GM18517 (cell line): ENCODE measurements at regions not wholly inside any gene's neighbourhood (a gene's known extent, or its start where the extent isn't known, plus 50 kb on each side); places are given as distances from the start of the nearest gene placed in this dataset.
"Not testable (repeated sequence)": the region's sequence is repeated elsewhere in the genome, so short reads cannot be mapped to it uniquely, and the experiment has no call there.

Experiments used
- ATAC-seq: cut with Tn5 transposase; IDR thresholded peaks from one replicate; pipeline ENCODE4 v1.9.1; 2021; ENCODE audit warnings: mild to moderate bottlenecking, moderate library complexity; ENCODE audit not compliant: unreplicated experiment

DNA sequence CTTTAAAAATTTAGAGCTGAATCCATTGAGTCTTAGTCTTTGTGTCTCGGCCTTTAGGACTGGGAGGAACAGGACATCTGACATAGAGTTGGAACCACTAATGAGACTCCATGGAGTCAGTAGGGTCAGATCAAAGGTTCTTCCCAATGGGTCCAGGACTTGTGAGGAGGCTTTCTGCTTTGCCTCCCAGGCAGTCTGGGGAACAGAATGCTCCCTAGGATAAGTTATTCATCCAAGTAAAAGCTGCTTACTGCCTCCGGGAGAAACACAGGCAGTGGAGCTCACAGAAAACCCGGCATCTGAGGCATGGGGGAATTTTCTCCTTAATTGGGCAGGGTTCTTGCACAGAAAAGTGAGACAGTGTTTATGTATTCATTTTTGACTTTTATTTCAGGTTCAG, 216.4 kb downstream of the SEC23IP start:
- no peak for ATAC-seq

DNA sequence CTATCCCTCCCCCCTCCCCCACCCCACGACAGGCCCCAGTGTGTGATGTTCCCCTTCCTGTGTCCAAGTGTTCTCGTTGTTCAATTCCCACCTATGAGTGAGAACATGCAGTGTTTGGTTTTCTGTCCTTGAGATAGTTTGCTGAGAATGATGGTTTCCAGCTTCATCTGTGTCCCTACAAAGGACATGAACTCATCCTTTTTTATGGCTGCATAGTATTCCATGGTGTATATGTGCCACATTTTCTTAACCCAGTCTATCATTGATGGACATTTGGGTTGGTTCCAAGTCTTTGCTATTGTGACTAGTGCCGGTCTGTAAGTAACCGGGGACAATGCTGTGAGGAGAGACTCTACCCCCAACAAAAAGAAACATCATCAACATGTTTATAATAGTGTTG, 217.2 kb downstream of the SEC23IP start:
- ATAC-seq, result not testable (repeated sequence)

DNA sequence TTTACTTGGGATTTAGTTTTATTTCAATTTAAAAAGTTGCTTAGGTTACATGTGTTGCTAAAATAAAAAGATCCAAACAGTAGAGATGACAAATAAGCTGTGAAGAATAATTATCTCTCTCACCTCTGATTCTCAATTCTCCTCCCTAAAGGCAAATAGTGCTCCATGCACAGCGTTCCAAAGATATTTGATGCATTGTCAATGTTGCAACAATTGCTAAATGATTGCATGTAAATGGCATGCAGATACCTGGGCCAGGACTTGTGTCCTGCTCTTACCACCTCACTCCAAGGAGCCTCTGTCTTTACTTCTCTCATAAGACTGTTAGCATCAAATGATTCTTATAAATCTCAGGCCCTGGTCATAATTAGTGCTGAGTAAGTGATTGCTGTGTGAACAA, 217.7 kb downstream of the SEC23IP start:
- no peak for ATAC-seq

DNA sequence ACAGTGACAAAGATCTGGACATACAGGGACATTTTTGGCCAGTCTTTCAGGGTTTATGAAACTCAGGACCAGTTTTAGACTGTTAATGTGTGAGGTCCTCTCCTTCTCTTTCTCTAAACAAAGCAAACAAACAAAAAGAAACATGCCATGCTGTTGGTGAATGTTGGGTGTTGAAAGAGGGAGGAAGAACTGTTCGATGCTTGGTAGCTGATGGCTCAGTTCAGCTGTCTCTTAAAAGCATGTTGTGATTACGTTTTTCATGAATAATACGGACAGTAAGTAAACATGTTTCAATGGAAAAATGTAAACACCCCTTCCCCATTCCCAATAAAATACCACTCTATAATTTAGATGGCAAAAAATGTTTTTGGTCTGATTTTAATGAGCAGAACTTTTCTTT, 219.1 kb downstream of the SEC23IP start:
- ATAC-seq, result no peak

DNA sequence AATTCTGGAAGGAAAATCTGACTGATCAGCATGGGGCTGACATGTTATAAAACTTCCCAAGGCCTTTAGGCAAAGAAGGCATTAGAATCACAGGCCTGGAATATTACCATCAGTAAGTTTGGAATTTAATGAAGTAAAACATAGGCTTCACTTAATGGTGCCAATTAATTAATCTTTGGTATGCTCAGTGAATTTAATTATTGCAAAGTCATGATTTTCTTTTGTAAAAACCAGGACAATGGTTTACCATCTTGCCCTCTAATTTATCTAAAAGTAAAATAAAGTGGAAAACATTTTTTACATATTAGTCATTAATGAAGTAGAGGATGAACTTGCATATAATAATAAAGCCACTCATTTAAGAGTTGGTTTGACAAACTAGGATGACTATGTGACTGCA, 220.3 kb downstream of the SEC23IP start:
- no peak for ATAC-seq

DNA sequence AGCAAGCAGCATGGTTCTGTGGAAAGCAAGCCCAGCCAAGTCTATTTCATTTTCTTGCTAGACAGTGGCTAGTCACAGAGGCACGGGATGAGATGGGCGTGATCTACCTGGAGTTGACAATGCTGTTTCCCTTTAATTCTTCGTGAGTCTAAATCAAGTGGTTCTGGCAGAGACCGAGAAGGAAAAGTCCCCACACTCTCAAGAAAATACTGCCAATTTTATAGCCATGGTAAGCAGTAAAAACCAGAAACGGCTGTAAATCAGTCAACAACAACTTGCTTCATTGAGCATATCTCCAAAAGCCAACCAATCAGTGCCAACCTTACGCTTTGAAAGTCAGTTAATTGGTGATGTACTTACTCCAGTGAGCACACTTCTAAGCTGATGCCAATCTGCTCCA, 223.4 kb downstream of the SEC23IP start:
- ATAC-seq, result no peak

DNA sequence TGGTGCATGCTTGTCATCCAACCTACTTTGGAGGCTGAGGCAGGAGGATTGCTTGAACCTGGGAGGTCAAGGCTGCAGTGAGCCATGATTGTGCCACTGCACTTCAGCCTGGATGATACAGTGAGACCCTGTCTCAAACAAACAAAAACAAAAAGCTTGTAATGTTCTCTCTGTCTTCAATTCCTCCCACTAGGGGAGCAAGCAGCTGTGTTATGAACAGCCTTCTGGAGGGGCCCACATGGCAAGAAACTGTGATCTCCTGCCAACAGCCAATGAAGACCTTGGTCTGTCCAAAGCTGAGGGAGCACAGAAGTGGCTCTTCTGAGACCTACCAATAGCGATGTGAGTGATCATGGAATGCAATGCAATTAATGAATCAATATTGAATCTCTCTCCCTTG, 229.2 kb downstream of the SEC23IP start:
- no peak for ATAC-seq

DNA sequence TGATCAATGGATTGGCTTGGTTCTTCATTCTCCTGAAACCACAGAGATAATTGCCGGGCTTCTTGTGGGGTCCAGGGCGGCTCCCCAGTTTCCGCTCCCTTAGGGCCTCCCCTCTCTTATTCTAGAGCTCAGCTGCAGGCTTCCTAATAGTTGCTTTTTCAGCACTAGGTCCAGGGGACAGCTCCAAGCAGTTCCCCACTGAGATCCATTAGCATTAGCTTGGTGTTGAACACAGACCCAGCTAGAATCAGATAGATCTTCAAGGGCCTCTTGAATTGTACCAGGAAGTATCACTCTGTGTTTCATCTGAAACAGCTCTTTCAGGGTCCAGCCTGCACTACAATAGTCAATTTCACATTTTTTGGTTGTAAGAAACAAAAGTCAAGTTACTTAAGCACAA, 238.7 kb downstream of the SEC23IP start:
- ATAC-seq, result no peak

DNA sequence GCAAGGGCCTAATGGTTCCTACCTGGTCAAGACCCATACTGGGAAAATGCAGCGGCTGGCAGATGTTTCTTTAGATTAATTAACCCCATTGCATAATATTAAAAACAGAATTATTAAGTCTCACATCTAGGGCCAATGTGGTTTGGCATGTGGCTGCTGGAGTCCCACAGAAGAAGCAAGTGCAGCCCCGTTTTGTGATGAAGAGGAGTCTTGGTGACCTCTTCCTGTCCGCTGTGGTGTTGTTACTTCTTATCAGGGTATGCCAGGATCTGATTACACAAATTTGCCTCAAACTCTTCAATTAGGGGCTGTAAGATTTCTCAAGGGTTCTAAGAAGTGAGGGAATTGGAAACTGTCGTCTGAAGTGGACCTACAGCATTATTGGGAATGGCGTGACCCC, 240.3 kb downstream of the SEC23IP start:
- ATAC-seq, result no peak

DNA sequence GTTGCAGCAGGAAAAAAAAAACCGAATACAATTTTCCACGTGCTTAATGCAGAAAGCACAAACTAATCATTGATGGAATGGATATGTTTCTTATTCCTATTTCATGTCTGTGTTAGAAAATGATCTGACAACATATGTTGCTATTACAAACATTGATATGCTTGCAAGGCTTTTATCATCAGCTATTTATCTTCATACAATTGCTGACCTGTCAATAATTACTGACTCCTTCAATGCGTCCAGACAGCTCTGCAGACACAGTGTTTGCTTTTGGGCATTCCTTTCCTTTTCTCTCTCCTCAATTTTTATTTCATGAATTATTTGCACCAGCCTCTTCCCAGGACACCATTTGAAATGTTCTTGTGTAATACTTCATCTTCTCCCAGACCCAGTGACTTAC, 246.2 kb downstream of the SEC23IP start:
- ATAC-seq, result no peak

DNA sequence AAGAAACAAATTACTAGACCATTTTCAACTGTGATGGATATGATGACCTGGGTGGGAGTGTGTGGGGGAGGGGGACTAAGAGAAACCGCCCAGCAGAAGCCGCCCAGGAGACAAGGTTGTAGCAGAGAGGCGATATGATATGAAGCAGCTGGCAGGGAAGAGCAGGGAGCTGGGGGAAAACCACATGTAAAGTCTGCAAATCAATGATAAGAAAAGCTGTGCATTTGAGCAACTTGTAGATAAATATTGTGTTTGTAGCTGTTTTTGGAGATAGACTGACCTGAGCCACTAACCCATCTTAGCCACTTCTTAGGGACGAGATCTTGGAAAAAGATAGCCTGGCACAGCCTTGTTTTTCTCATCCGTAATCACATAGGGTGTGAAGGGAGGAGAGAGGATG, 252.6 kb downstream of the SEC23IP start:
- ATAC-seq, result no peak

DNA sequence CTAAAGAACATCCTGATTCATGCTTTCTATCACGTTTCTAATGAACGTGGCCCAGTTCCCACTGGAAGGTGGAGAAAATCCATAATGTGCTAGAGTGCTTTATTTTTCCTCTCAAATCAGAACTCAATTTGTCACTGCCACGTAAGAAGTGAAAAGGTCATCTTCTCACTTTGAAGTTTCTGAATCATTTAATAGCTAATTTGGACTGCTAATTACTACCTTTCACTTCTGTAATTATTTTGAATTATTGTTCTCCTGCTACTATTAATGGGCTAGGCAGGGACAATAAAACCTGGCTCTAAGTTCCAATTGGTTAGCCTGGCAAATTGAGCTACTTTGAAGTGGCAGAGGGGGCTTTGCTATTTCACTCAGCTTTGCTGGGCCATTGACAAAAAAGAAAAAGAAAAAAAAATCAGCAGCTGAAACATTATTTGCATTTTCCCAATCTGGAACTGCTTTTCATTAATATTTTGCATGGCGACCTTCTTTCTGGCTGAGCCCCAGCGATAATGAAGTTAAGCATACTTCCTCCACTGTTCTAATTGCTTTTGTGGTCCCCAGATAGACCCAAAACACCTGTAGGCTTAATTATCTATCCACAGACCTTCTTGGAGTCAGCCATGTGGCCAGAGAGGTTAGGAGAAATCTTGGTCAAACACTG, 264.2 kb downstream of the SEC23IP start:
- no peak for ATAC-seq

DNA sequence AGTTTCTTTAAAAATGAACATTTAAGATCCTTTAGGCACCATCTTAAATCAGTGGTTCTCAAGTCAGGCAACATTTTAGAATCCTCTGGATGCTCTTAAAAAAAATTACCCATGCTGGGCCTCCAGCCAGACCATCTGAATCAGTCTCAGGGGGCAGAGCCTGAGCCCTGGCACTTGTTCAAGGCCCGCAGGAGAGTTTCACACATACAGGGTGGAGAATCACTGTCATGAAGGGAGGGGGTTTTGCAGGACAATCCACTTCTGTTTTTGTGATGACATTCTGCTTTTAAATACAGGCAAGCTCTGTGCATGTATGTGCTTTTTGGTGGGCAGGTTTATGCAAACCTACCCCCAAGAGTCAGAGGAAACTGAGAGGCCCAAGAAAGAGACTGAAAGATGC, 268.6 kb downstream of the SEC23IP start:
- no peak for ATAC-seq

DNA sequence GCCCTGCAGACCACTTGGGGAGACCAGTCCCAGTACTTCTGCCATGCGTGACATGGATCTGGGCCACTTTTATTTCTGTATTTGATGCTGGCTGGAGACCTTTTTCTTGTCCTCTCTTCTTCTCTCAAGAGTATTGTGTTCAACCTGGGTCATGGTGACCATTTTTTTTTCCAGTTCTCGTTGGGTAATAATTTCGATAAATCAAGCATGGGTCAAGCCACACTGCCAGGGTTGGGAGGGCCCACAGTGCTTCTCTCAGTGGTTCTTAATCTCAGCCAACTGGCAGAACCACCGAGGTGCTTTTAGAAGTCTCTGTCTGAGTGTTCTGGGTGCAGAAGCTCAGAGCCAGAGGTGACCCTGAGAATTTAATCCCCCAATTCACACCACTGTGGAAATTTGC, 269.9 kb downstream of the SEC23IP start:
- no peak for ATAC-seq

DNA sequence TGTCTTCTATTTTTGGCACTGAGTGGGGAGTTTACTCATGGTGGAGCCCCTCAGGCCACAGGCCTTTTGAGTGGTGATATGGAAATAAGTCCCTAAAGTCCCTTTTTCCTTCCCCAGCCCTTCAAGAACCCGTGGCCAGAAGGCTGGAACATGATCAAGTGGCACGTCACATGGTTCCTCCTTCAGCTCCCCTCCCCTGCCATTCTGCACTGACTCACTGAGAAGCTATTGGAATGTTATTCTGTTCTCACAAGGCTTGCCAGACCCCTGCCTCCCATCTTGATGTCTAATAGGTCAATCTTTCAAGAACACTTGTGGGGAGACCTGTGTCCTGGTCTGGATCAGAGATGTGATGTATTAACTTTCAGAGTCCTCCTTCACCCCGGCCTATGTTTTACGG, 279.8 kb downstream of the SEC23IP start:
- no peak for ATAC-seq

DNA sequence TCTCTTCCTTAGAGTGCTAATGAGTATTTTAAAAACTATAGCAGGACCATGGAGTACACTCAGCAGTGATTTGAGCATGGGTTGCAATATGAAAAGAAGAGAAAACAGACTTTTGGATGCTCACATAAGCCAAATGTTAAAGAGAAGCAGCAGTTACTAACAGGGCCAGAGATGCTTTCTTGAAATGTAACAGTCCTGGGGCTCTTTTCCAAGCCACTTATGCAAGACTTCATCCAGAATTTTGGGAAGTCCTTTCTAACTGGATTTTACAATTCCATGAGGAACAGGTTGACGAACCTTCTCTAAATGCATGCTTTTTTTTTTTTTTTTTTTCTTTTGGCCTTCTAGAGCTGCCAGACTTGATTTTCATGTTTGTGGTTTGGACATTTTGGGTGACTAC, 282.0 kb downstream of the SEC23IP start:
- no peak for ATAC-seq

DNA sequence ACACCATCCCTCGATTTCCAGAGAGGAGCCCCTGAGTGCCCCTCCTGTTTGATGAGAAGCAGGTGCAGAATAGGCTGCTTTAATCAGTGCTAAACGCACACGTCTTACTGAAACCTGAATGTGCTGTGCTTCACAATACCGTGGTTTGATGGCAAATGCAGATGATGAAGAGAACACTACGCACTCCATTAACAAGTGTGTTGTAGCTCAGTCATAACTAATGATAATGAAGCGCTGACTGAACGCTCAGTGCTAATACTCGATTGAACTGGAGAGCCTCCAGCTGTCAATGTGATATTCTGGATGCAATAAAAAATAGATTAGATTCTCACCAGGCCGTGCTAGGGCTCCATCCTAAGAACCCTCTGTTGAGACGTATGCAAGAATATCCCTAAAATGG, 279.7 kb upstream of the PLPP4 start:
- no peak for ATAC-seq

DNA sequence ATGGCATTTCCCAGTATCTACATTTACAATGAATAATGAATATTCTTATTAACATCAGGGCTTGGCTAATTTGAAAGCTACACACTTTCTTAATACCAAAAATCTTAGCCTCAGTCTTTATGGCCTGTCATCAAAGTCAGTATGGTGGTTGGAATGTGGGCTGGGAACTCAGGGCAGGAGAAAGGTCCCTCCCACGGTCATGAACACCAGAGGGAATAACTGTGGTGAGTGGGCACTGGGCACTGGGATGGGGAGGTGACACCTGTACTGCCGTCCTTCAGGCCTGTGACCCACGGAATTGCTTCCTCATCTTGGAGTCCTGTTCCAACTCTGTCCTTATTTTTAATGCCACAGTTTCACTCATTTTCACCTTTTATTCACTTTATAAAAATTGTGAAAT, 276.9 kb upstream of the PLPP4 start:
- no peak for ATAC-seq

DNA sequence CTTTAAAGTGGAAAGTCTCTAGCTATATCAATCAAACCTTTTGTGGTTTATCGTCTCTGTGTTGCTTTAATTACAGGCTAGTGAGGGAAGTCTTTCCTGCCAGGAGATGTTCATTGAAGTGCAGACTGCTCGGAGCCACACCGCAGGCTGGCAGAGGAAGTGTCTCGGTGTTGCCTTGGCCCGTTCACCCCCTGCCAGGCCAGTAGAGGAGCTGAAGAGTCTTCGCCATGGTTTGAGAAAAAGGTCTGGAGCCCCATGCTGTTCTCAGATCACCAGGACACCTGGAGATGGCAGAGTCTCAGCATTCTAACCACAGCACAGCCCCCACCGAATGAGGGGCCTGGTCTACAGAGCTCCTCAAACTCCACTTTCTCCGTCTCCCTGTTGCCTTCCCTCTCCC, 275.9 kb upstream of the PLPP4 start:
- ATAC-seq, result no peak

DNA sequence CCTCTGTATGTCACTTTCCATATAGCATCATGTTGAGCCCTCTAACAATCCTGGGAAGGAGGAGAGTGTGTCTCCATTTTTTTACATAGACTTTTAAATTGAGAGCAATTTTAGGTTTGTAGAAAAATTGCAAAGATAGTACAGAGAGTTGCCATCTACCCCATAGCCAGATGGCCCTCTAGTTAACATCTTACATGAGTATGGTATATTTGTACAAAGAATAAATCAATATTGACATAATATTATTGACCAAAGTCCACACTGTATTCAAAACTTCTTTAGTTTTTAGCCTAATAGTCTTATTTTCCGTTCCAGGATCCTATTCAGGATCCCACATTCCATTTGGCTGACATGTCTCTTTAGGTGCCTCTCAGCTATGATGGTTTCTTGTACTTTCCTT, 274.6 kb upstream of the PLPP4 start:
- no peak for ATAC-seq

DNA sequence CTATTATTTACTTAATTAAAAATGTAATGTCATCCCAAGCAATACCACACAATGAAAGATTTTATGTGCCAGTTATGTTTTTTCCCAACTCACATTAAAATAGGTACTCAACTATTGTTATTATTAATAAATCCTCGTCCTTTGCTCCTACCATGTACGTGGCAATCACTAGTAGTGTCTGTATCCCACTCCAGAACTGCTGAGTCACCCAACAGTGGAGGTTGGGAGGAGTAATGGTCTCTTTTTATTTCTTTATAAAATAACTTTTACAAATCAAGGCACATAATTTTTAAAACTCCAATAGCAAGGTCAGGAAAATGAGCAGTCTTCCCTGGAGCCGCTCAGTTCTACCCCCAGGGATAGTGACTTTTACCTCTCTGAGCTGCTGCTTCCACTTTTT, 273.5 kb upstream of the PLPP4 start:
- no peak for ATAC-seq

DNA sequence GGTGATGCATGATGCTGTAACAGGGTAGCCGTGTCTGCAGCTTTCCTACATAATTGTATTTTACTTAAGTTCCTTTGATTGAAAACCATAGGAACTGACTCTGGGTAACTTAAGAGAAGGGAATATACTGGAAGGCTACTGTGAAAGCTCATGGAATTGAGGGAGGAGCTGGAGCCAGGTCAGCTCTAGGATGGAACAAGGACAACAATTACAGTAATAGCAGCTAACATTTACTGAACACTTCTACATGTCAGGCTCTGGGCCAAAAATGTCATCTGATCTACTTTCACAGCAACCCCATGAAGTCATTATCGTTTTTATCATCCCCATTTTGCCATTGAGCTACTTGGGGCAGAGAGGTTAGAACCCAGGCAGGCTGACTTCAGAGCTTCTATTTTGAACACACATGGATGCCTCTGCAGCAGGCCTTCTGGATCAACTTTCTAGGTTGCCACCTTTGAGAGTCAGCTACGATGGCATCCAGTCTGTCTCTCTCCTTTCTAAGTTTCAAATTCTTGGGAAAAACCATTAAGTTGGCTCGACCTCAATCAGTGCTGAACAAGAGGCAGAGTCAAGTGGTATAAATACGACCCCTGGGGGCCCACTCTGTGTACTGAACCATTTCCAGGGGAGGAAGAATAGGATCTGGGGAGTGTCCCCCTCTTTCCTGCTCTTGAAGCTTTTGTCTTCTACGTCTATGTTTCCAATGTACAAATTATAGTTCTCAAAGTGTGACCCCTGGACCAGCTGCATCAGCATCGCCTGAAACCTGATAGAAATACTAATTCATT, 272.3 kb upstream of the PLPP4 start:
- no peak for ATAC-seq

DNA sequence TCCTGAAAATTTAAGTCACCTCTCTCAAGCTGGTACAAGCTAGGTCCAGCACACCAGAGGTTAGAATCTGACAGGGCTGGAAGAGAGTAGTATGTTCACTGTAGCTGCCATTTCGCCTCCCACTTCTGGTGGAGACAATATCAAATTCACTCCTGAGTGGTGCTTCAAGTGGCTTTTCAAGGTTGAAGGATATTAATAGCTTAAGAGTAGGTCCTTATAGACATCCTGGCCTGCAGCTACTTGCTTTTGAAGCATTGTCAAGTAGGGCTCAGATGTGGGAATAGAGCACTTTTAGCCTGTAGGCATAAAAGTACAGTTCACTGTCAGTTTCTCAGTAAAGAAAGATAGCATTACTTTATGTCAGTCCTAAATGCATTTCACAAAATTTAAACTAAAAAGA, 270.5 kb upstream of the PLPP4 start:
- no peak for ATAC-seq
